CD1c-positive myeloid dendritic cell (primary cell): ENCODE measurements at regions not wholly inside any gene's neighbourhood (a gene's known extent, or its start where the extent isn't known, plus 50 kb on each side); places are given as distances from the start of the nearest gene placed in this dataset.

Experiments used
- DNase-seq: peaks from one replicate; pipeline ENCODE4 v3.0.0-alpha.2; 2016; ENCODE audit errors: extremely low spot score

DNA sequence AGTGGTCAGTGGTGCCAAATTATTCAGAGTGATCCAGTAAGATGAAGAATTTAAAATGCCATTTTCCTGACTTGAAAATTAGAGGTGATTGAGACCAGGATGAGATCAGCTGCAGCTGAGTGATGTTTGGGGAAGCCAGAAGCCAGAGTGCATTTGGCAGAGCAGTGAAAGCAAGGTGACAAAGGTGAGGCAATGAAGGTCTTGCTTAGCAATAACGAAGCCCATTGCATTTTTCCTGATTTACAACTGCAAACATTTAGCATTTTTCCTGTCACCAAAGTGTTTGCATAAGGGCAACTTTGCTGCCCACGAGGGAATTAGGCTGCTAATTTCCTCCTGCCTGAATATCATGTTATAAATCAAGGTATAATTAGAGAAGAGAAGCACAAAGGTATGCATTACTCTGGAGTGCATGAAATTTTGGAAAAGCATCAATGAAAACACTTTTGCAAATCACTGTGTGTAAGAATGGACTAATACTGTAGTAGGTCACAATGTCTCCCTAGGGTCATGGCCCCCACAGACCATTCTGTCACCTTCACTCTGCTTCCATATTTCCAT is 188.2 kb upstream of the LYPLAL1 start:
- no peak for DNase-seq

DNA sequence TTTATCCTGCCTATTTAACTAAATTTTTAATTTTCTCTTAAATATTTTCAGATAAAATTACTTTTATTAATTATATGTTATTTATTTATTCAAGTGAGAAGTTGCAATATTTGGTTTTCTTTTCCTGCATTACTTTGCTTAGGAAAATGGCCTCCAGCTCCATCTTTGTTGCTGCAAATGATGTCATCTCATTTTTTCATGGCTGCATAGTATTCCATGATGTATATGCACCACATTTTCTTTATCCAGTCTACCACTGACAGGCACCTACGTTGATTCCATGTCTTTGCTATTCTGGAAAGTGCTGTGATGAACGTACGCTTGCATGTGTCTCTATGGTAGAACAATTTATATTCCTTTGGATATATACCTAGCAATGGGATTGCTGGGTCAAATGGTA is 186.9 kb upstream of the LYPLAL1 start:
- DNase-seq: no peak

DNA sequence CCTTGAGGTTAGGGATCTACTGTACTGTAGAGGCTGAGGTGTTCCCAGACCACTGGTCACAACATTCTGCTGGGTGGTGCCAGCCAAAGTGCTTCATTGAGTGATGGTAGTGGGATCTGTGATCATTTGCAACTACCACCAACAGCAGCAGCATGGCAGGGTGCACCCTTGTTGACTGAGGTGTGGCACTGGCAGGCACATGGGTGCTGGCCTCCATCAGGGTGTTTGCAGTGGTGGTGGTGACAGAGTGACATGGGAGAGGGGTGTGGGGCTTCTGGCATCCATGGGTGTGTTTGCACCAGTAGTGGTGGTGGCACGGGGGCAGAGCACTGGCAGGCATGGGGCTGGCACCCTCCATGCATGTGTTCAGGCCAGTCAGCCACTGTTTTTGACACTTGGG is 183.7 kb upstream of the LYPLAL1 start:
- no peak for DNase-seq

- DNase-seq: no peak
These were observed 182.6 kb upstream of the LYPLAL1 start for GRCh38 chr1:218991089-218991488.

GRCh38 chr1:218994615-218995014 is 179.1 kb upstream of the LYPLAL1 start:
- no peak for DNase-seq

- no peak for DNase-seq
These were observed 178.5 kb upstream of the LYPLAL1 start for GRCh38 chr1:218995091-218995665.

- DNase-seq: no peak
These were observed 177.3 kb upstream of the LYPLAL1 start for GRCh38 chr1:218996362-218996761.

- no peak for DNase-seq
These were observed 173.7 kb upstream of the LYPLAL1 start for GRCh38 chr1:219000005-219000404.

DNA sequence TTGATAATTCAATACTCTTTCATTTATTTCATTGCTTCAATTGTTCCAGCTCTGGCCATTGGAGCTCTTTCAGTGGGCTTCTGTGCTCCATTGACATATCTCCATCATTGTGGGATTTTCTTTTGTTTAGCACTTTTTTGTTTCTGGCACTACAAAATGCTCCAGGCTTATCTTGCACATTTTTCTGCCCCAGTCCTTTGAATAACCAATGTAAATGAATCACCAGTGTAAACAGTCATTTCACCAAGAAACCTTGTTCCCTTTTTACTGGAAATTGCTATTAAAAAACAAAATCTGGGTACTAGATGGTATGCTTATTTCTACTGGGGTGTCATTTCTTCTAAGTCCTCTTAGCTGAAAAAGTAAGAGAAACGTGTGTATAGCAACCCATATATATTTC is 173.0 kb upstream of the LYPLAL1 start:
- no peak for DNase-seq

- no peak for DNase-seq
These were observed 163.0 kb upstream of the LYPLAL1 start for GRCh38 chr1:219010720-219011119.

- no peak for DNase-seq
These were observed 153.3 kb upstream of the LYPLAL1 start for GRCh38 chr1:219020386-219020785.

DNA sequence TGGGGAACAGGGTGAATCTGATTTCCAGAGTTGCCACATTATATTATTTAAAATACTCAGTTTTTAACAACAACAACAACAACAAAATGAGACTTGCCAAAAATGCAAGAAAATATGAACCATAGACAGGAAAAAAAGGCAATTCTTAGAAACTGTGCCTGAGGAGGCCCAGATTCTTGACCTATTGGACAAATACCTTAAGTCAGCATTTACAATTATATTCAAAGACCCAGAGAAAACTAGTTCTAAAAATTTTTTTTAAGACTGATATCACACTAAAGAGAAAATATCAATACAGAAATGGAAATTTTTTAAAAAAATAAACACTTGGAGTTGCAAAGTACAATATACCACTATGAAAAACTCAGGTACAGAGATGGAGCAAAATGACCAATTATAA is 152.8 kb upstream of the LYPLAL1 start:
- DNase-seq: no peak

GRCh38 chr1:219027146-219027673 is 146.5 kb upstream of the LYPLAL1 start:
- no peak for DNase-seq

GRCh38 chr1:219031809-219032208 is 141.9 kb upstream of the LYPLAL1 start:
- no peak for DNase-seq

DNA sequence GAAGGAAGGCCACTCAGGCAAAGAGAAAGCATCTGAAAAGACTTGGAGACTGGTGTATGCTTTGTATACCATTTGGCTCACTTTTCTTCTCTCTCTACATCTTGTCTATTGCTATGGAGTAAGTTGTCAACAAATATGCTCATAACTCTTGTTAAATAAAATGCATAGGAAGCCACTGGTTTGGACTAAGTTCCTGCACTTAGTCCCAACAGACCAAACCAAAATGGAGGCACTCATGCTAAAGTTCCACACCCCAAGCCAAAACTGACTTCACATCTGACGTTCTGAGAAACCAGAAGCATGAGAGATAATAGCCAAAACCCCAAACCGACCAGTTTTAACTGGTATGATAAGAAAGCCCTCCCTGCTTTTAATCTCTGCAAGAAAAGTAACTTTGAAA is 135.3 kb upstream of the LYPLAL1 start:
- DNase-seq: no peak

DNA sequence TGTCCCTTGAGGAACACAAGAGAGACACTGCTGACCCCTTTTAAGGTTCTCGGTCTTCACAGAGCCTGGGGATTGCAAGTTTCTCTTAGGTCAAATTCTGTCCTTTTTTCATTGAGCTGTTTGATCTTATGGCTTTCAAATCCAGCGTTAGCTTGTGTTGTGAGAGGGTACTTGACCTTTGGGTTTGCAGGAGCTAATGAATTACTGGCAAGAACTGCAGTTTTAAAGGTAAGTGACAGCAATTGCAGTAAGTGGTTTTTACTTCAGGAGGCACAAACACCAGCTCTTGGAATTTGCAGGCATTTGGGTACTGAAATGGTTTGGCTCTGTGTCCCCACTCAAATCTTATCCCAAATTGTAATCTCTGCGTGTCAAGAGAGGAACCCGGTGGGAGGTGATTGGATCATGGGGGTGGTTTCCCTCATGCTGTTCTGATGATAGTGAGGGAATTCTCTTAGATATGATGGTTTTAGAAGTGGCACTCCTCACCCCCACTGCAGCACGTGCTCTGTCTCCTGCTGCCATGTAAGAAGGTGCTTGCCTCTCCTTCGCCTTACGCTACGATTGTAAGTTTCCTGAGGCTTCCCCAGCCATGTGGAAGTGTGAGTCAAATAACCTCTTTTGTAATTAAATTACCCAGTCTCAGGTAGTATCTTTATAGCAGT is 134.5 kb upstream of the LYPLAL1 start:
- DNase-seq: no peak

GRCh38 chr1:219039682-219040154 is 134.0 kb upstream of the LYPLAL1 start:
- DNase-seq: no peak

GRCh38 chr1:219040291-219040690 is 133.4 kb upstream of the LYPLAL1 start:
- DNase-seq: no peak

- no peak for DNase-seq
These were observed 132.5 kb upstream of the LYPLAL1 start for GRCh38 chr1:219041141-219041540.

GRCh38 chr1:219041818-219042217 is 131.9 kb upstream of the LYPLAL1 start:
- no peak for DNase-seq

- no peak for DNase-seq
These were observed 130.9 kb upstream of the LYPLAL1 start for GRCh38 chr1:219042769-219043168.

DNA sequence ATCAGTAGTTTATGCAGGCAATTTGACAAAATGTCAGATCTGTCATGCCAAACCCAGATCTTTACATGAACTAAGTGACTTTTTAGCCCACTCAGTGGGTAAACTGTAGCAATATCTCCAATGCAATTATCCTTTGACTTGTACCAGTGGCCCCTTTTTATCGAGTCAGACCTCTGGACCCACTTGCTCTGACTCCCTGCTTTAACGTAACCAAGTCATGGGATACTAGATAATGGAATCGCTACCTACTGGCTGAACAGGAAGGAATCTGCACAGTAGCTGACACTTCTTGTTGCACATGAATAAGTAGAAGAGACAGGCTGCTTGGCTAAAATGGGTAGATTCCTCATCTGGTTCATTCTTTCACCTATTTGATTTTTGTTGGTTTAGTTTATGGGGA is 128.4 kb upstream of the LYPLAL1 start:
- DNase-seq: no peak

- no peak for DNase-seq
These were observed 124.2 kb upstream of the LYPLAL1 start for GRCh38 chr1:219049501-219049900.
